GM12878 (cell line): ENCODE measurements at regions not wholly inside any gene's neighbourhood (a gene's known extent, or its start where the extent isn't known, plus 50 kb on each side); places are given as distances from the start of the nearest gene placed in this dataset.

Experiments
- ATAC-seq: fragments of 200-7000 bp; cut with Tn5 transposase; 3 replicates; pipeline ENCODE4 v1.9.1; 2020; ENCODE audit warnings: mild to moderate bottlenecking, moderate library complexity
- BruUV-seq: library from RNA; stranded (reverse); fragments of 400-500 nt; replicated peaks from 2 replicates; lab custom pipeline; 2021; lab: Mats Ljungman, UMichigan
- CTCF ChIA-PET: fragments of 300-600 bp; sonication (Branson Sonifier 250); formaldehyde crosslinking; extraction: SDS; loops from one replicate; lab custom pipeline; 2021; ENCODE audit warnings: inconsistent platforms; lab: Yijun Ruan, JAX
- POLR2A ChIA-PET: fragments of 350-600 bp; formaldehyde crosslinking; extraction: SDS; loops from one replicate; lab custom pipeline; 2021; ENCODE audit warnings: inconsistent platforms; lab: Charles Lee
- RAD21 ChIA-PET: fragments of 300-600 bp; sonication (Branson Sonifier 250); formaldehyde crosslinking; loops from one replicate; lab custom pipeline; 2023; ENCODE audit warnings: antibody characterized with exemption; ENCODE audit not compliant: unreplicated experiment; lab: Charles Lee
- SMC1A ChIA-PET: fragments of 300-600 bp; sonication (Branson Sonifier 250); formaldehyde crosslinking; loops from one replicate; lab custom pipeline; 2023; ENCODE audit not compliant: unreplicated experiment, uncharacterized antibody; lab: Charles Lee
- DNase-seq: peaks from one replicate; pipeline ENCODE4 v3.0.0-alpha.2; 2011; ENCODE audit warnings: low read depth, low spot score
- FAIRE-seq: peaks from 3 replicates; lab custom pipeline; 2011; peaks lifted over from hg19 to GRCh38; lab: Jason Lieb, UNC
- H2AFZ ChIP-seq: 2 replicates; pipeline ENCODE4 v1.6.0; 2011; ENCODE audit warnings: low read depth, low read length, control low read depth; ENCODE audit not compliant: control insufficient read depth
- H3K27ac ChIP-seq: 2 replicates; pipeline ENCODE4 v1.5.1; 2011; ENCODE audit warnings: control low read depth; ENCODE audit not compliant: control insufficient read depth, insufficient read depth
- H3K27me3 ChIP-seq, 2 experiments: replicated peaks in 1 of 2; 2 replicates each; pipeline versions ENCODE4 v1.6.0 to v1.6.1; 2011; ENCODE audit warnings: low read length in 1 of 2; ENCODE audit not compliant: control insufficient read depth in 2 of 2, insufficient read depth in 2 of 2
- H3K36me3 ChIP-seq, 2 experiments: 2 replicates each; pipeline ENCODE4 v1.5.1; 2011; ENCODE audit warnings: low read length in 1 of 2; ENCODE audit not compliant: control insufficient read depth in 2 of 2, insufficient read depth in 2 of 2
- H3K4me1 ChIP-seq: 2 replicates; pipeline ENCODE4 v1.6.1; 2011; ENCODE audit warnings: mild to moderate bottlenecking, low read length, moderate library complexity, mixed read lengths; ENCODE audit not compliant: control insufficient read depth, insufficient read depth
- H3K4me2 ChIP-seq: 2 replicates; pipeline ENCODE4 v1.6.0; 2011; ENCODE audit warnings: control low read depth; ENCODE audit not compliant: control insufficient read depth, insufficient read depth
- H3K4me3 ChIP-seq: fragments of 200-600 bp; sonication (generic); 2 replicates; pipeline ENCODE4 v1.5.1; 2016
- H3K79me2 ChIP-seq: 2 replicates; pipeline ENCODE4 v1.6.0; 2011; ENCODE audit warnings: low read length; ENCODE audit not compliant: control insufficient read depth, insufficient read depth
- H3K9ac ChIP-seq: 2 replicates; pipeline ENCODE4 v1.8.0; 2011; ENCODE audit warnings: low read length, control low read depth, mixed read lengths; ENCODE audit not compliant: control insufficient read depth, insufficient read depth
- H3K9me3 ChIP-seq: replicated peaks from 3 replicates; pipeline ENCODE4 v1.5.1; 2011; ENCODE audit warnings: mild to moderate bottlenecking, low read length; ENCODE audit not compliant: control insufficient read depth, insufficient read depth
- H4K20me1 ChIP-seq: 2 replicates; pipeline ENCODE4 v1.6.0; 2011; ENCODE audit not compliant: control insufficient read depth, insufficient read depth
- BHLHE40 ChIP-seq, 2 experiments: fragments of 450-650 bp in 1 of 2; IDR thresholded peaks; 2 replicates each; pipeline ENCODE4 v1.6.1; 2011 to 2017; ENCODE audit warnings: low read depth in 2 of 2, borderline replicate concordance in 1 of 2, improper control_type of control experiment in 1 of 2, low read length in 1 of 2, mild to moderate bottlenecking in 1 of 2
- RAD51 ChIP-seq: fragments of 450-650 bp; IDR thresholded peaks from 2 replicates; pipeline ENCODE4 v1.6.1; 2016; ENCODE audit warnings: moderate library complexity, mild to moderate bottlenecking, inconsistent platforms
- SRF ChIP-seq, 2 experiments: IDR thresholded peaks; 2 replicates each; pipeline ENCODE4 v1.6.1; 2011; ENCODE audit warnings: low read depth in 2 of 2, low read length in 2 of 2, mild to moderate bottlenecking in 1 of 2, moderate library complexity in 1 of 2
- SUPT20H ChIP-seq: IDR thresholded peaks from 2 replicates; pipeline ENCODE4 v1.6.1; 2011; ENCODE audit warnings: low read depth, mild to moderate bottlenecking, low read length, moderate library complexity, borderline replicate concordance; ENCODE audit not compliant: control insufficient read depth
- TCF12 ChIP-seq: IDR thresholded peaks from 2 replicates; pipeline ENCODE4 v1.6.1; 2011; ENCODE audit warnings: low read depth, mild to moderate bottlenecking, low read length
- USF2 ChIP-seq: IDR thresholded peaks from 2 replicates; pipeline ENCODE4 v1.6.1; 2011; ENCODE audit warnings: low read depth, low read length, improper control_type of control experiment, borderline replicate concordance
- WGBS: methylation state at CpG from one replicate; pipeline ENCODE4 v1.1.6; 2016; ENCODE audit warnings: low lambda C conversion rate; ENCODE audit not compliant: insufficient replicate concordance, insufficient coverage; ENCODE audit errors: missing lambda C conversion rate; 5-methylcytosine and 5-hydroxymethylcytosine counted together
- in situ Hi-C: fragments of 300-500 bp; cut with MboI; formaldehyde crosslinking; loops from 9 replicates; pipeline ENCODE4 v1.14.3; 2018; ENCODE audit warnings: mixed read lengths
- intact Hi-C: fragments of 100-400 bp; cut with micrococcal nuclease; formaldehyde crosslinking; loops from one replicate; pipeline ENCODE4 v1.14.2; 2022; ENCODE audit not compliant: unreplicated experiment

DNA sequence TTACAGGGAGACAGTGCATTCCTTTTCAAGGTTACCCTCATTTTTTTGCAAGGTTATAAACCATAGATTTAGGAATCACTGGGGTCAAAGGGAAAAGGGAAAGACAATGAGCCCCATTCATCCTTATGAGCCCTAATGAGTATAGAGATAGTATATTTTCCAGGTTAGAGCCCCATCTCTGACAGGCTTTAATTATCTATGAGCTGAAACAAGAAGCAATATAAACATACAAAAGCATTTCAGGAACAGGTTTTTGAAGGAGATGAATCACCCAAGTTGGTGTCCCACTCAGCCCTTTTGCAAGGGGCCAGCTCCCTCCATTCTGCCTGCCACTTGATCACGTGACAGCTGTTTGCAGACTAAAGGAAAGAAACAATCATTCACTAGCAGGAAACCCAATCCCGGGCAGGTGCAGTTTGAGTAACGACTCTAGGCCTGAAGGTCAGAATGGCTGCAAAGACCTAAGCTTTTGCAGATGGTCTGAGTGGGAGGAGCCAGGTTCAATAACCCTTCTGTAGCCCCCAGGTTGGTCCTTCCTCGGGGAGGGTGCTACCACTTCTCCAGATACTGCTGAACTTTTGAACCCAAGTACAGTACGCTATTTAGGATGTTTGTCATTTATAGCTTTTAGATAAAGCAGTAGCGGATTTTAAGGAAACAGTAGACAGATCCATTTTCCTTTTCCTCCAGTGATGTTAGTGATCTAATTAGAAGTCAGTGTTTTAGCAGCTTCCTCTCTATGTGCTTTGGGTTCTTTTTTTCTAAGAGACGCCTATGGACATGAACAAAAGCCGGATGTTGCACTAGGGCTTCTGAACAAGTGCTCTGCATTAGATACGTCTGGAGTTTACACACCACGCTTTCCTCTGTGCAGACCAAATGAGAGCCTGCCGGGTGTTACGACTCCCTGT, 253.2 kb downstream of the SOX4 start:
- DNase-seq (no peak), FAIRE-seq (no peak), ATAC-seq (peak; percentile 76)
- ChIA-PET SMC1A (interaction anchor here (0.6 to 2.6 kb wide), 7 partner anchors 11 to 476 kb away, joined by 3 to 16 read pairs (median 3); no protein-coding TSS in a partner anchor), CTCF (interaction anchor here (1.2 to 1.3 kb wide), 2 partner anchors 10 to 38 kb away, joined by 3 to 4 read pairs; no protein-coding TSS in a partner anchor), POLR2A (no interaction called here), RAD21 (interaction anchor here (0.6 to 1.8 kb wide), 3 partner anchors 10 to 33 kb away, joined by 3 to 4 read pairs (median 3); no protein-coding TSS in a partner anchor)
- H2AFZ ChIP-seq = peak overlapping the region; percentile 62; the same call in 1 of the 2 replicates
- no peak overlapping the region for H3K4me3 ChIP-seq
- TF ChIP-seq BHLHE40 (IDR thresholded peaks at IDR 0.05; ENCODE audit: borderline replicate concordance in 1 of 2, low read depth in 2 of 2, low read length in 1 of 2) (peak; percentile 31 to 64; a peak in 3 of 4 replicates), TCF12 (no peak), RAD51 (peak; percentile 94), SRF (IDR thresholded peaks at IDR 0.05; ENCODE audit: low read depth in 2 of 2, low read length in 2 of 2) (no peak), USF2 (peak; percentile 24; the same call in 1 of the 2 replicates), SUPT20H (no peak)
- no peaks in the 10 kb centered on the region for H3K79me2 ChIP-seq
- intact Hi-C loops (no loop called here), in situ Hi-C loops (no loop called here)
- no peaks in the 10 kb centered on the region for H3K36me3 ChIP-seq
- H3K4me1 ChIP-seq = peaks cover 4% of the 10 kb centered on the region; the same call in 1 of the 2 replicates
- 10% methylated on average over 12 of the region's 12 CpGs for WGBS
- H3K27ac ChIP-seq = no peak overlapping the region
- H3K27me3 ChIP-seq = no peaks in the 10 kb centered on the region
- H3K9me3 ChIP-seq = no peaks in the 10 kb centered on the region
- no peak overlapping the region for H3K4me2 ChIP-seq
- no peak overlapping the region for H3K9ac ChIP-seq
- H4K20me1 ChIP-seq = no peaks in the 10 kb centered on the region
- BruUV-seq = no TSS peak
